Right atrium auricular region (tissue), 2 donors: ENCODE measurements at regions not wholly inside any gene's neighbourhood (a gene's known extent, or its start where the extent isn't known, plus 50 kb on each side); places are given as distances from the start of the nearest gene placed in this dataset.

Experiments
- DNase-seq: peaks from one replicate; pipeline ENCODE4 v3.0.0-alpha.2; 2019; ENCODE audit warnings: low spot score
- H3K27ac ChIP-seq, 2 donors: fragments of 200-600 bp; sonication (generic); 1 replicate in 1 of 2; 2 replicates in 1 of 2; pipeline ENCODE4 v1.5.1; 2016 to 2019
- H3K27me3 ChIP-seq, 2 donors: fragments of 200-600 bp; sonication (generic); one replicate each; pipeline versions ENCODE4 v1.5.1 to v1.6.0; 2017 to 2019
- H3K36me3 ChIP-seq: fragments of 200-600 bp; sonication (generic); one replicate; pipeline ENCODE4 v1.5.1; 2016
- H3K4me1 ChIP-seq, 2 donors: fragments of 200-600 bp; sonication (generic); one replicate each; pipeline versions ENCODE4 v1.5.1 to v1.6.0; 2017 to 2019
- H3K4me3 ChIP-seq, 2 donors: fragments of 200-600 bp; sonication (generic); 1 replicate in 1 of 2; 2 replicates in 1 of 2; pipeline ENCODE4 v1.5.1; 2017 to 2019; ENCODE audit warnings: mild to moderate bottlenecking in 1 of 2, moderate library complexity in 1 of 2
- H3K9me3 ChIP-seq, 2 donors: fragments of 200-600 bp; sonication (generic); one replicate each; pipeline ENCODE4 v1.5.1; 2019
- TF ChIP-seq, protein P1 (sequence below), 2 donors: fragments of 200-600 bp; sonication (generic); IDR thresholded peaks; one replicate each; pipeline ENCODE4 v1.5.1; 2019; ENCODE audit warnings: antibody characterized with exemption in 2 of 2

DNA sequence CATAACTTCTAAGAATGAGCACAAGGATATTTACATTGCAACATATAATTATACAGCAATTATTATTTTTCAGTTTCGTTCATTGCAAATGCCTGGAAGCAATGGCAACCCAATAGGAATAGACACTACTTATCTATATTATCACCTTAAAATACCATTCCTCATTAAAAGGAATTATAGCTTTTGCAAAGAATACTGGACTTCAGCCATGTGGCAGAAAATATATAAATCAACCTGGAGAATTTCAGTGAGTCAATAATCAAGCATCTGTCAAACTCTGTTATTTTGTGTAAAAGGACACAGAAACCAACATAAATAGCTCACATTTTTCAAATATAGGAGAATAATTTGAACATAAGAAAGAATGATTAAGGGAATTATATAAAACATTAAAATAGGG, 96.1 kb upstream of the SEMA3C start:
- no peak for DNase-seq
- Histone ChIP-seq H3K27me3 (no peaks in the 10 kb centered on the region), H3K9me3 (peaks cover 0 to 10% of the 10 kb centered on the region in 2 donors), H3K36me3 (no peaks in the 10 kb centered on the region), H3K4me1 (no peaks in the 10 kb centered on the region), H3K4me3 (no peak overlapping the region), H3K27ac (no peak overlapping the region)
- TF ChIP-seq, protein P1, sequence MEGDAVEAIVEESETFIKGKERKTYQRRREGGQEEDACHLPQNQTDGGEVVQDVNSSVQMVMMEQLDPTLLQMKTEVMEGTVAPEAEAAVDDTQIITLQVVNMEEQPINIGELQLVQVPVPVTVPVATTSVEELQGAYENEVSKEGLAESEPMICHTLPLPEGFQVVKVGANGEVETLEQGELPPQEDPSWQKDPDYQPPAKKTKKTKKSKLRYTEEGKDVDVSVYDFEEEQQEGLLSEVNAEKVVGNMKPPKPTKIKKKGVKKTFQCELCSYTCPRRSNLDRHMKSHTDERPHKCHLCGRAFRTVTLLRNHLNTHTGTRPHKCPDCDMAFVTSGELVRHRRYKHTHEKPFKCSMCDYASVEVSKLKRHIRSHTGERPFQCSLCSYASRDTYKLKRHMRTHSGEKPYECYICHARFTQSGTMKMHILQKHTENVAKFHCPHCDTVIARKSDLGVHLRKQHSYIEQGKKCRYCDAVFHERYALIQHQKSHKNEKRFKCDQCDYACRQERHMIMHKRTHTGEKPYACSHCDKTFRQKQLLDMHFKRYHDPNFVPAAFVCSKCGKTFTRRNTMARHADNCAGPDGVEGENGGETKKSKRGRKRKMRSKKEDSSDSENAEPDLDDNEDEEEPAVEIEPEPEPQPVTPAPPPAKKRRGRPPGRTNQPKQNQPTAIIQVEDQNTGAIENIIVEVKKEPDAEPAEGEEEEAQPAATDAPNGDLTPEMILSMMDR (IDR thresholded peaks at IDR 0.05) = no peak

GRCh38 chr7:81014266-81014665, 95.4 kb upstream of the SEMA3C start:
- H3K4me3 ChIP-seq = no peak overlapping the region
- TF ChIP-seq, protein P1 (IDR thresholded peaks at IDR 0.05) = no peak
- peaks cover 0 to 10% of the 10 kb centered on the region in 2 donors for H3K9me3 ChIP-seq
- no peaks in the 10 kb centered on the region for H3K27me3 ChIP-seq
- DNase-seq = no peak
- no peaks in the 10 kb centered on the region for H3K4me1 ChIP-seq
- H3K36me3 ChIP-seq = no peaks in the 10 kb centered on the region
- no peak overlapping the region for H3K27ac ChIP-seq

DNA sequence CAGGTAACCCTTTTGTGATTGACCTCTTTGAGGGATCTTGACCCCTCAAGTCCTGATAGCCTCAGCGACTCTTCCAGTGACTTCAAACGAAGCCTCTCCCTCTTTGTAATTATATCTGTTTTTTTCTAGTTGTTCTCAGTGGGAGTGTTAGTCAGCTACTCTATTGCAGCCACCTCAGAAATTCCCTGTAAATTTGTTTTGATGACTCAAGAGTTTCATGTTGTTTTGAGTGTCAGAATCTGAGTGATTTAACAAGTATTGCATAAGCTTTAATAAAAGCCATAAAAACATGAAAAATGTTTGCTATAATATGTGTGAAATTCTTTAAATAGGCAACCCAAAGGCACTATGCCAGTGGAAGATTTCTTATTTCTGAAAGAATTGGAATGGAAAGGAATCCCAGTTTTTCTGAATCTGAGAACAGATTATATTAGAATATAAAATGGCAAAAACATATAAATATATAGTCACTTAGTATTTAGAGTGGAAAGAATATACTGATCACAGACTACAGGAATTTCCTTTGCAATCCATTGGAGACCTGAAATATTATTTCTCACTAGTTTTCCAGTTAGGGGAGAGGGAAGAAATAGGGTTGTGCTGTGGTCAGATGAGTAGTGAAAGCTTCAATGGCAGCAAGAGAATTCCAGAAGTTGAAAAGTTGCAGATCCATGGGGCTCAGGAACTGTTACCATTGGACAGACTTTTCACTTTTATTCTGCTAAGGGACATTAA, 94.4 kb upstream of the SEMA3C start:
- no peaks in the 10 kb centered on the region for H3K27me3 ChIP-seq
- H3K4me1 ChIP-seq = no peaks in the 10 kb centered on the region
- H3K9me3 ChIP-seq = peaks cover 0 to 10% of the 10 kb centered on the region in 2 donors
- no peak for DNase-seq
- H3K4me3 ChIP-seq = no peak overlapping the region
- TF ChIP-seq, protein P1 (IDR thresholded peaks at IDR 0.05) = no peak
- no peaks in the 10 kb centered on the region for H3K36me3 ChIP-seq
- H3K27ac ChIP-seq = no peak overlapping the region

DNA sequence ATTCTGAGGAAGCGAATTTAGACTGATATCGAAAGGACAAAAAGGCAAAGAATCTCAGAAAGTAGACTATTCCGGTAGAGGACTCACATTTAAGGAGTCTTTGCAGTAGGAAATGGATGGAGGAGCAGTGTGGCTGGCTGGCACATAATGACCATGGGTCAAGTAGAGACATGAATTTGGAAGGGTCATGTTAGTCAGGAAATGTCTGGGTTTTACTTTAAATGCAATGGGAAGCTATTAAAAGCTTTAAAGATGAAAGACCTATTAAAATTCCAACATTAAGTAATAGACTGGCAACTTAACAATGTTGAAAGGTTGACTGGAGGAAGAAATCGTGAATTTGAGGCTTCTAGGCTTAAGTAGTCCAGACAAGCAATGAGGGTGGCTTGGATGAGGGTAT, 90.0 kb upstream of the SEMA3C start:
- no peak overlapping the region for H3K27ac ChIP-seq
- no peaks in the 10 kb centered on the region for H3K27me3 ChIP-seq
- peaks cover 0 to 10% of the 10 kb centered on the region in 2 donors for H3K9me3 ChIP-seq
- no peaks in the 10 kb centered on the region for H3K4me1 ChIP-seq
- DNase-seq = no peak
- H3K4me3 ChIP-seq = no peak overlapping the region
- no peaks in the 10 kb centered on the region for H3K36me3 ChIP-seq
- TF ChIP-seq, protein P1 (IDR thresholded peaks at IDR 0.05) = no peak

- DNase-seq = no peak
- no peak overlapping the region for H3K4me3 ChIP-seq
- no peaks in the 10 kb centered on the region for H3K4me1 ChIP-seq
- H3K36me3 ChIP-seq = no peaks in the 10 kb centered on the region
- TF ChIP-seq, protein P1 (IDR thresholded peaks at IDR 0.05) = no peak
- no peaks in the 10 kb centered on the region for H3K27me3 ChIP-seq
- no peak overlapping the region for H3K27ac ChIP-seq
- peaks cover 0 to 9% of the 10 kb centered on the region in 2 donors for H3K9me3 ChIP-seq
Measured at GRCh38 chr7:81007051-81007450, 88.2 kb upstream of the SEMA3C start.

GRCh38 chr7:81005254-81005653, 86.4 kb upstream of the SEMA3C start:
- no peaks in the 10 kb centered on the region for H3K36me3 ChIP-seq
- no peaks in the 10 kb centered on the region for H3K9me3 ChIP-seq
- DNase-seq = no peak
- H3K27me3 ChIP-seq = no peaks in the 10 kb centered on the region
- TF ChIP-seq, protein P1 (IDR thresholded peaks at IDR 0.05) = no peak
- H3K27ac ChIP-seq = no peak overlapping the region
- H3K4me3 ChIP-seq = no peak overlapping the region
- no peaks in the 10 kb centered on the region for H3K4me1 ChIP-seq
